G401.6 (cell line): ENCODE measurements at regions not wholly inside any gene's neighbourhood (a gene's known extent, or its start where the extent isn't known, plus 50 kb on each side); places are given as distances from the start of the nearest gene placed in this dataset.

Experiments
- FAIRE-seq: peaks from 2 replicates; lab custom pipeline; 2012; peaks lifted over from hg19 to GRCh38; lab: Jason Lieb, UNC

DNA sequence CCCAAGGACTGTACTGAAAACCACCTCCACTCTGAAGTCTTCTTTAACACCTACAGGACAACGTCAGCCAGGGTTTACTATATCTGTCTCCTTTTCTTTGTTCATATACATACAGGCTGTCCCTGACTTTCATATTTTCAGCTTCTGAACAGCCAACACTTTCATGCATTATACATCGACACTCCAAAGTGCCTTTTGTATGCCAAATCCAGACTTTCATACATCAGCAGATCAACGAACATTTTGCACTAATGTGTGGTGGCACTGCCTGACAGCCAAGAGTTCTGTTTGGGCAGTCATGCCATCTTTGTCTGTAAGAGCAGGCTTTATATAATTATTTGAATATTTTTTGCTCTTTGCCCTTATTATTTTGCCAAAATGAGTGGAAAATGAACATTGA, 487.4 kb downstream of the CETN3 start:
- FAIRE-seq, result no peak

DNA sequence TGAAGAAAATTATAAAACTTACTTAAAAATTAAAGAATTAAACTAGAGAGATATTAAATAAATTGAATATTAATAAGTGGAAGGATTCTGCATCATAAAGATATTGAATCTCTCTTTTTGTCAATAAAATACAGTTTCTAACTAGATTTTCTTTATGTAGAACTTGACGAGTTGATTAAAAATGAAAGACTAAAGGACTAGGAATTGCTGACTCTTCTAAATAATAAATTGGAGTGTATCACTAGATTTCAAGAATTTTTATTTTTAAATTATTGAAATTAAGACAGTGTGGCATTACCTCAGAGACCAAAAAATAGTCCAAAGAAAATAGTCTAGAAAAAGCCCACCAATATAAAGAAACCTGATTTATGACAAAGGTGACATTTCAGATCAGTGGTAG, 492.4 kb downstream of the CETN3 start:
- no peak for FAIRE-seq

DNA sequence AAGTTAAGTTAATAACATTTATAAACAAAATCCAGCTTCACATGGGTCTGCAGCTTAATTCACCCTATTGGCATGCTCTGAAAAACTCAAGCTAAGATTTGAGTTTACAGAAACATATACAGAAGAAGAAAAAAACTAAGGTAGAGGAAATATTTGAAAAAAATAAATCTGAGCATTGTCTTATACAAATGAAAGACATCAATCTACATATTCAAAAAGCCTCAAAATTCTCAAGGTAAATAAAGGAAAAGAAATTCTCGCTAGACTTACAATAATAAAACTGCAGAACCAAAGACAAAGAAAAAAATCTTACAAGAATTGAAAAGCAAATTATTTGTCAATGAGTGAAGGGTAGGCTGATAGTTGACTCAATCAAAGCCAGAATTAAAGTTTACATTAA, 493.4 kb downstream of the CETN3 start:
- FAIRE-seq, result no peak

DNA sequence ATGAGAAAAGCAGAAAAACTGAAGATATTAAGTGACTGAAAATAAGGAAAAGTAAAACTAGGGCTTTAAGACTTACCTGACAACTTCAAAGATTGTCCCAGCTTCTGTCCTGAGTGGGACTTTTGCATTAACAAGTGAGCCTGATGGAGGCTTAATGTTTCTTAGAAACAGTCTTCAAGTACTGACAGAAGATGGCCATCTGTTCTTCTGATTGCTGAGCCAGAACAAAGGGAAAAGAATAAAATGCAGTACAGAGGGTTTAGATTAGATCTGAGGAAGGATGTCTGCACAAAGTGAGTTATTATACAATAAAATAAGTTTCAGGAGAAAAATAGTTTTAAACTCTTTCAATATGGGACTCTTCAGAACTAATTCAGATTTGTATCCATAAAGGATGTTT, 500.7 kb downstream of the CETN3 start:
- FAIRE-seq, result no peak

DNA sequence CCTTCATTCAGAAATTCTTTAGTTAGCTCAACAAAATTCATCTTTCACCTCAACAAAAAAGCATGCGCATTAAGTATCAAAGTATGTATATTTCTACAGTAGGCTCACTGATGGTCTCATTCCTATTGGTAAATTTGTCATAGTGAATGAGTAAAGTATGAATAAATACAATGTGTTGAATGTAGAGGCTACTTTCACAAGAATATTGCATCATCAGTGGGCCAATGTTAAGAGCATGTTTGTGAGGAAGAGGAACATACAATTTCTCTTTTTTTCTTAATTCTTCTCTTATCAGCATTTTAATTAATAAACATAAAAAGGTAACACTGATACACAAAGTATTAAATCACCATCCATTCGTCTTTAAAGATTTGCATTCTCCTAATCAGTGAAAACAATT, 505.1 kb downstream of the CETN3 start:
- no peak for FAIRE-seq

DNA sequence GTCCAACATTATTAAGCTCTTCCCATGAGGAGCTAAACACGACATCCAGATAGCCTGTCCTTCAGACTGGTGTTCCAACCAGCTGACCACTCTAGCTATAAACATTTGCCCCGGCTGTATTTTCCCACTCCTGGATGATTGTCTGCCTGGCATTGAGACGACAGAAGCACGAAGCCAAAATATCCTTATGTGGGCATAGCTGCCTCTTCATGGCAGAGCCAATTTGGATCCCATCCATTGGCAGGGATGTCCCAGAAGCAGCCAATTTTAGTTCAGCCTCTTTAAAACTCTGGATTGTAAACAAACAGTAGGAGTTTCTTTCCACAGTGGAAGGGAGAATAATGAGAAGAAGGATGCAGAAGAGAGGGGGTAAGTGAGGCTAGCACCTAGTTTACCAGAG, 507.6 kb downstream of the CETN3 start:
- FAIRE-seq, result no peak

DNA sequence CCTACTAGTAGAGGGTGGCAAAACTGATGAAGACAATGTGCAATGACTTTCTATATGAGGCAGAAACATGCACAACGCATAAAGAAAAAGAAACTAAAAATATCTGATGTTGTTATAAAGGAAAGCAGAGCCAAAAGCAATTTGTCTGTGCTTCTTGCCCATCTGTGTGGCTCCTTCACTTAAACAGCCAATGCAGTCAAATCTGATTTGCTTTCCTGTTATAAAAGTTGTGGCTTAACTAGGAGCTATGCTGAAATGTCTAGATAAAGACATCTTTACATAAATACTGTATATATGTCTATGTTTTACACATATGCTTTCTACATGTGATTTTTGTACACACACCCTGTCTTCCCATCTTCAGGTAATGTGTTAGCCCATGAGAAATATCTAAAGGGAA, 508.2 kb downstream of the CETN3 start:
- no peak for FAIRE-seq

DNA sequence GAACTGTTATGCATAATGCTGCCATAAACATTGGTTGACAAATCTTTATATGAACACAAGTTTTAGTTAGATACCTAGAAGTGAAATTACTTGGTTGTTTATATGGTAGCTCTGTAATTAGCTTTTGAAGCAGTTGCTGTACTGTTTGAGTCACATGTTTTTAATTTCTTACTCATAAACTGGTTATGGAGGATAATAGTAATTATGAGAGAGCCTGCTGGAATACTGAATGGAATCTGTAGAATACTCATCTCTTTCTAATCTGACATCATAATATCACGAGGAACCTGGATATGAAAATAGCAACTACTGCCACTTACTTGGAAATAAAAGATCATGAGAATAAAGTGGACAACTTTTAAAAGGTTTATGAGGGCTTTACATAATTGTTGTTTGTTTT, 509.2 kb downstream of the CETN3 start:
- no peak for FAIRE-seq

DNA sequence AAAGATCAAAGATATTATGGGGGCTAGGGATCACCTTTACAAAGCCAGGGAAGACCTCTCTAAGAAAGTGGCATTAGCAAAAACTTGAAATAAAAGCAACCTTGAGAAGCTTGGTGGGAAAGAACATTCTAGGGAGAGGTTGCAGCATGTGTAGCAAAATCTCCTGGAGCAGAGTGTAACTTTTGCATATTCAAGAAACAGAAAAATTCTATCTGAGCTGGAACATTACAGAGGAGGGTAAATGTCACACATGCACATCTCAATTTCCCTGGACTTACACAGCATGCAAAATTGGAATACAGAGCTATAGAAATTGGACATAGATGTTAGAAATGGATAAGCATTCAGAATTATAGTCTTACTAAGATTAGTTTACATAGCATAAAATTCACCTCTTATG, 510.0 kb downstream of the CETN3 start:
- no peak for FAIRE-seq

DNA sequence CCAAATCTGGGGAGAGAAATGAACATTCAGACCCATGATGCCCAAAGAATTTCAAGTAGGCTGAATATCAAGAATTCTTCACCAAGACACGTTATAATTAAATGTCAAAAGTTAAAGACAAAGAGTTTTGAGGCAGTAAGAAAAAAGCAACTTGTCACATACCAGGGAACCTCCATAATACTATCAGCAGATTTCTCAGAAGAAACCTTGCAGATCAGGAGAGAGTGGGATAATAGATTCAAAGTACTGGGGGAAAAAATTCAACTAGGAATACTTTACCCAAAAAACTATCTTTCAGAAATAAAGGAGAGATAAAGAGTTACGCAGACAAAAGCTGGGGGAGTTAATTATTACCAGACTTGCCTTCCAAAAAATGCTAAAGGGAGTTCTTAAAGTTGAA, 516.0 kb downstream of the CETN3 start:
- FAIRE-seq, result no peak

DNA sequence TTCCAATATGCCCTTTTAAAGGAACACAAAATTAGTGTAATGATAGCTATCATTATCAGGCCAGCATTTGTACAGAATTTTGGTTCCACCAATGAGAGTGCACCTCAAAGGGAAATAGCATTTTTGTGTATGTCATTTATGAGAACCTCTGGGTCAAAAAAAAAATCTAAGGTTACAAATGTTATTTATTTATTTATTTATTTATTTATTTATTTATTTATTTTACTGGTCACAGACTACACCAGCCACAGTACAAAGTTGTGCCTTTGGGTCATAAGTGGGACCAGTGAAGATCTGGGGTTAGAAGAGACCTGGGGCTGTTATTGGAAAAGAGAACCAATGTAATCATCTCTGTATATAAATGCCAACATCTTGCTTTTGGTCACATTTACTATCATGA, 523.9 kb downstream of the CETN3 start:
- FAIRE-seq, result no peak

DNA sequence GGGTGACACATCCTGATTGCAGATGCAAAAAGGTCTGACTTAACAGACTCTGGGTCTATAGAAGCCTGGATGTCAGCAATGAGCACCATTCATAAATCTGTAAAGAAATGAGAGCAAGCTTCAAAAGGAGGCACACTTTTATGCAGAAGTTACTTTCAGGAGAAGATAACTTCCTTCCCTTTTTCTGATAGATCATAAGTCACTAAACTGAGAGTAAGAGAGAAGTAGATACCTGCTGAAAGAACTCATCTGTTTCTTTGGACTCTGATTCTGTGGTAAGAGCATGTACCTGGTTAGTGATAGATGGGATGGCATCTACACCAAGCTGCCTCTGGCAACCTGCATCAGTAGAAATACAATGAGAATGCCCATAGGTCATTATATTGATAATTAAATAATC, 525.6 kb downstream of the CETN3 start:
- FAIRE-seq, result no peak

DNA sequence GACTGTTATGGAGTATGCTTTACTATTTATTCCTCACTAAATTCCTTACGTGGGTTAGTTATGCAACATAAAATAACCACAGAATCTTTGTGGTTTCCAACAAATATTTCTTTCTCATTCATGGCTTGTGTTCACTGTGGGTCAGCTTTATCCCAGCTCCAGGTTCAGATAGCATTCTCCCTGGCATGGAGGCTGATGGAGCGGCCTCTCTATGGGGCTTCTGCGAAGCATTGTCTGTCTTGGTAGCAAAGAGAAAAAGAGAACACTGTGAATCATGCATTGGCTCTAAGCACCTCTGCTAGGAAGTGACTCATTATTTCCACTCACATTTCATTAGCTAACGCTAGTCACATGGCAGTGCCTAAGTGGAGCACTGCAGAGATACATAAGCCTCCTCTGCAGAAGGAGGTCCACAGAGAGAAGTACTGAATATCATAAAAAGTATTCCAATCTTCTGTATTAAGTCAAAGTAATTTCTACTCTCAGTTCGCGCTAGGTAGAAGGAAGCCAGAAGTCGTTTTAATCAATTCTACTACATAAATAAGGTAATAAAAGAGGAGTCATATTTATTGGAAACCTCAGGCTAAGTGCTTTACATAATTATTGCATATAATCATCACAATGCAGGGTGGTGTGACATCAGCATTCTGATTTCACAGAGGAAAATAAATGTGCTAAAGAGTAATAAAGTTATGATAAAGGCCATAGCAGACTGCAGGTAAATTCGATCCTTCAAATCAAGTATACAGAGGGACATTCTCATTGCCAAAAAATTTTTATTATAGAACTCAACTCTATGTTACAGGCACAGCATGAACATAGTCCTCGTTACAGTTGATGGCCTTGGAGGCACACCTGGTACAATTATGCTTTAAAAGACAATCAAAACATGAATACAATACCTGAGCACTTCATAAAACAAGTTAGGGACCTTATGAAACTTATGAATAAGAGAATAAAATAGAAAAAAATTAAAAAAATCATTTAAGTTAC, 531.1 kb downstream of the CETN3 start:
- FAIRE-seq, result no peak

DNA sequence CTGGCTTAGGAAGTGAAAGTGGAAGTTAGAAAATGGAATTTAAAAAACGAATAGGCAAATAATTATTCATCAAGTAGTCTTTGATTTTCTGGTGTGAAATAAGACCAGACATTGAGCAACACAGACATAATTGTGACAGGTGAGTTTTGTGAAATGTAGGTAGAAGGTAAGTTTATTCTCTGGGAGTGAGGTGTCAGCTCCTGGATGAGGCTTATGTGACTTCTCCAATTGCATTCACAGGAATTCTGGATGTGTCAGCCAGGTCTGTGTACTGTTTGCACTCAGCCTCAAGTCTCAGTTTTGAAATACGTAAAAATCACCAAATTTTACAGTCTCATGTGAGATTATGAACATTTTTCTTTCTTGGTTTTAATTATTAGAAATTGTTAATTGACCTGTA, 537.6 kb downstream of the CETN3 start:
- FAIRE-seq, result no peak

DNA sequence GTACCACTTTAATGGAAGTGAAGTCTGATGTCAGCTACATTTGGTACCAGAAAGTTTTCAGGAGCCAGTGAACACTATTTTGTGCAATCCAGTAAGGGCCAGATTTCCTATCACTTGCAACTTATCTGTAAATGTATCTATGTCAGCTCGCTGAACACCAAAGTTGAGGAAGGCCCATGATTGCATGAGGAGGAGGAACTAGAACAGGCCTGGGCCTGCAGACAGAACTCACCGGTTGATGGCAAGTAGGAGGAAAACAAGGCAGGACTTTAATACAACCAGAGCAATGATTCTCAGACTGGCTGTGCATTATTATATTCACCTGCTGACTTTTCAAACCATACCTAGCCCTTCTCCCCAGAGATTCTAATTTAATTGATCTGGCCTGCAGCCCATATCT, 540.2 kb downstream of the CETN3 start:
- FAIRE-seq, result no peak

DNA sequence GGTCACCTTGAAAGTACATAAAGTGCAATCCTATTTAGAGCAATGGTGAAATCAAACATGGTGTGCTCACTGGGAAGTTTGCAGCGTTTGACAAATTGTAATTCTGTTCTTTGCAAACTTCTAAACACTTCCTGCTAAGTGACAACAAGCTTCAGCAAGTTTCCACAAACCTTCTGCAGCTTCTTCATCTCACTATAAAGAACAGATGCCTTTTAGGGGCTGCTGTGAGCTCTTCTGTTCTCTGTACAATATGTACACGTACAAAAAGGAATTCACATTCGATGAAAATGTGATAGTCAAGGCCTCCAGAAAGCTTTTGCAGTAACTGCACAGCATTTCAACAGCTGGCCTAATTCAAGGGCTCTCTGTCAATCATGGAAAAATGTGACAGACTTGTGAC, 543.1 kb downstream of the CETN3 start:
- no peak for FAIRE-seq

DNA sequence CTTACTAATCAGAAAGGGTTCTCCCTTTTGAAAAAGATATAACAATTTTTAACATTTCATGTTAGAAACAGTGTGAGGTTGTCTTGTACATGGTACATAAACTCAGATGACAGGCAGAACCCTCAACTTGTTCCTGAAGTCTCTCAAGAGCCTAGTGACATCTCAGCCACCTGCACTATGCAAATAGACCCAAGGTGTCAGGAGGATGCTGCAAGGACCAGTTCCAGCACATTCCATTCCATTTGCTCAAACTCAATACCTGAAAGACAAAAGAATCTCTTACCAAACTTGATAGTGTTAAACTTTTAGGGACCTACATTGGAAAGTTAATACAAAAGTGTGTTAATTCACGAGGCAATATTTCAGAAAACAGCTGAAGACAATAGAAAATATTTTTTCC, 544.6 kb downstream of the CETN3 start:
- FAIRE-seq, result no peak

DNA sequence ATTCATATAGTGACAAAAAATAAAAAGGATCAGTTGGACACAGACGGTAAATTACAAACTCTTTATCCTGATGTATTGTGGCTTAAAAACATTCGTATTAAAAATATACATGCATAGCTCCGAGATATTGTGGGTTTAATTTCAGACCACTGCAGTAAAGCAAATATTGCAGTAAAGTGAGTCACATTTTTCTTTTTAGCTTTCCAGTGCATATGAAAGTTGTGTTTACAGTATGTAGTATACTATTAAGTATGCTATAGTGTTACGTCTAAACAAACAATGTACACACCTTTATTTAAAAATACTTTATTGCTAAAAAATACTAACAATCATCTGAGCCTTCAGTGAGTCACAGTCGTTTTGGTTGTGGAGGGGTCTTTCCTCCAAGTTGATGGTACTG, 551.8 kb downstream of the CETN3 start:
- no peak for FAIRE-seq

DNA sequence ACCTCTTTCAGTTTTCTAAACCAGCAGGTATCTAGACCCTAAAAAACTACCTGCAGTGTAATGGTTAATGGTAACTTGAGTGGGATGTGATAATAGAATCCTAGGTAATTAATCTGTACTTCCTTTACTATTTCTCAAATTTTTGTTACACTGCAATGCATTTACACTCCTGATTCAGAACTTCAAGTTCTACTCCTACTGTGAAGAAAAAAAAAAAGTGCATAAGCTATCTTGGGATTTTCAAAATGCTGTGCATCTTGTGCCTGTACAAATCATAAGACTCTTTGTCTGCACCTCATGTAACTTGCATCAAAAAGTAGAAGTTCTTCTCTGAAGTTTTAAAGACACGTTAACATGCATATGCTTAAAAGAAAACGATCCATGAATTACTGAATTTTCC, 554.1 kb downstream of the CETN3 start:
- FAIRE-seq, result no peak

DNA sequence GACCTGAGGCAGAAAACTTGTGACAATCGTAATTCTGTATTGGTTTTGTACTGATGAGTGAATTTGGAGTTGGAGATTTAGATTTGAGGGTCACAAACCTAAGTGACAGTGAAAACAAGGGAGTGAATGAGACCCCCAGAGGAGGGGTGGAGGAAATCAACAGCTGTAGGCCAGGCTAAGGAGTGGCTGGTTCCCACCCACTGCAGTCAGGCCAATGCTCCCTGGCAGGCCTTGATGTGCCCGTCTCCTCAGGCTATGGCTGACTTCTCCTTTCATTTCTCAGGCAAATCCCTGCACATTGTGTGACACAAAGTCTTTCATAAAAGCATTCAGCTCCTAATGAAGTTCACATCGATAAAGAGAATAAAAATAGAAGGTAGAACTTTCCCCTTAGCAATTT, 557.6 kb downstream of the CETN3 start:
- no peak for FAIRE-seq

DNA sequence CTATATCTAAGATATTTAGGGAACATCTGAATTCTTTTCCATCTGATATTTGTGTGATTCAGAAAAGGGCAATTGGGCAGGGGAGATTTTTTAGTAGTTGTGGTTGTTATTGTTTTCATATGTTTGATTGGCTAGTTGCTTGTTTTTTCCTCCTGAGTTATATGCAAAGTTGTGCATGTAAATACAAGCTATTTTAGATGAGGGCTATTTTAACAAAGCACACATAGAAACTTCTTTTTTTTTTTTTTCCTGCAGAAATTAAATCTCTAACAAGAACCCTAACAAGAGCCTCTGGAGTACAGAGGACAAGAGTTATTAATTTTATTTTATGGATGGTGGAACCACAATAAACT, 559.1 kb downstream of the CETN3 start:
- FAIRE-seq, result no peak

DNA sequence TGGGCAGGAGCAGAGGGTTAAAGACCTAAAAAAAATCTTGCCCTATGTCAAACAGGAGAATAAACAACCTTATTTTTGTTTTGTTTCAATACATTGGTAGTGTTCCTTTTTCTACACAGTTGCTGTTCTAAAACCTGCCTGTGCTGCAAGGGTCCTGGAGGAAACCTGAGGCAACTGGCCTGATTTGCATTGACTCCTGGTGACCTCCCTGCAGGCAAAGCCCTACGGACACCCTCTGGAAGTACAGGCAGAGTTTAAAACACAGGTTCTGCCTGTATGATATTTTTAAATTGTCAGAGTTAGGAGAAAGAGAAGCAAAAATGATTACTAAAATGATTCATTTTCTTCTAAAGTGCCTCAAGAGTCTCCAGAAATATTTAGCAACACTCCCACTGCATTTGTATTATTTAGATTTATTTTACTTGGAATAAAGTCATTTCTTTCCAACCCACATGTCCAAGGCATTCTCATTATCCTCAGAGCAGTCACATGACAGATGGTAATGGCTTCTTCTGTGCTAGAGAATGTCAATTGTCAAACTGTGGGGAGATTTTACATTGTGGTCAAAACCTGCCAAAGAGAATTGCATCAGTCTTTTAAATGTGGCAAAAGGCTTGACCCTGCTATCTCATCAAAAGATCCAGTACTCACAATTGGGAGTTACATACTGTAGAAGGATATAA, 559.6 kb downstream of the CETN3 start:
- no peak for FAIRE-seq

DNA sequence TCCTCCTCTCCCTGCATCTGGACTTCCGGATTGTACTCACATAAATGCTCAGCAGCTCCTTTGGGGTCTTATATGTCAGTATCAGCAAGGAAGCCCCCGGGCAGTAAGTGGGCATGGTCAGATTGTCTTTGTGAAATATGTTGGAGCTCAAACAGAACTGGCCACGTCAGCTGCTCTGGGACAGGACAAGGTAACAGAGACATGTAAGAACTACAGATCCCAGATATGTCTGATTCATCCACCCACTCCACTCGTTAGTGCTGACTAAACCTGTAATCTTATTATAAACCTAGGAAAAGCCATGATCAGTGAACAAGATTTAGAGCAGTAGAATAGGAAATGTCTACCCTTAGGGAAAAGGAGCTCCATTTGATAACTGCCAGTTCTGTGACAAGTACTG, 561.8 kb downstream of the CETN3 start:
- FAIRE-seq, result no peak

DNA sequence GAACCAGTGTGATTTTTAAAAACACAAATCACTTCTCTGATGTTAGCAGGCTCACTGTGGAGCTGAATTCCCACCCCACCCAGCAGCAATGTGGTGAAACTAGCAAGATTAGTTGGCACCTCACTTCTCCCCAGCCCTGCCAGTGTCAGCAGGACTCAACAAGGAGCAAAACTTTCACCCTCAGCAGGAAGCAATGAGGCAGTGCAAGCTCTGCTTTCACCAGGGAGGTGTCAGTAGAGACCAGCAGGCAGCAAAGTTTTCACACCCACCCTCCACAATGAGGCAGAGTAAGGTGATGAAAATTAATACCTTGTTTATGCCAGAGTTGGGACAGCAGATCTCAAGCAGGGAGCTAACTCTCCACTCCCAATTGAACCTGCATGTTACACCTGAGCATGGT, 565.0 kb downstream of the CETN3 start:
- FAIRE-seq, result no peak
